ENCODE measurements at regions not wholly inside any gene's neighbourhood (a gene's known extent, or its start where the extent isn't known, plus 50 kb on each side); places are given as distances from the start of the nearest gene placed in this dataset.

DNA sequence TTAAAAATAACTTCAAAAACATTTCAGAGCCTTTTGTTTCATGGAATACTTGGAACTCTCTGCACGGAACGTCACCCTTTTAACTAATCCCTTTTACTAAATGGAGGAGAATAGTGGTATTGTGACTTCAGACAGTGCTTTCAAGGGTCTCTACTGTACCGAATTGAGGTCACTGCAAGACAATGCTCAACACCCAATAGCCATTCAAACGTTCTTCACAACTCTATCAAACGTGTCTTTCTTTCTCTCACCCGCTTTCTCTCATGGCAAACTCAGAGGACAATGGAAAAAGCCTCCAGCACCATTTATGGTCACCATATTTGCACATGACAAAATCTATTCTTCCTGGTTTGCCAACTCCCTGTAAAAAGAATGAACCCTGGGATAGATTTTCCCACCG is 132.1 kb upstream of the SOX5 start:
- no peaks in the 10 kb centered on the region for H3K36me3 ChIP-seq (ENCODE audit: insufficient read depth, low read length)
- H3K4me3 ChIP-seq (ENCODE audit: low read length): no peak overlapping the region
- TF ChIP-seq TAF1 (IDR thresholded peaks at IDR 0.05; ENCODE audit: low read depth): no peak
- TF ChIP-seq, protein P1, sequence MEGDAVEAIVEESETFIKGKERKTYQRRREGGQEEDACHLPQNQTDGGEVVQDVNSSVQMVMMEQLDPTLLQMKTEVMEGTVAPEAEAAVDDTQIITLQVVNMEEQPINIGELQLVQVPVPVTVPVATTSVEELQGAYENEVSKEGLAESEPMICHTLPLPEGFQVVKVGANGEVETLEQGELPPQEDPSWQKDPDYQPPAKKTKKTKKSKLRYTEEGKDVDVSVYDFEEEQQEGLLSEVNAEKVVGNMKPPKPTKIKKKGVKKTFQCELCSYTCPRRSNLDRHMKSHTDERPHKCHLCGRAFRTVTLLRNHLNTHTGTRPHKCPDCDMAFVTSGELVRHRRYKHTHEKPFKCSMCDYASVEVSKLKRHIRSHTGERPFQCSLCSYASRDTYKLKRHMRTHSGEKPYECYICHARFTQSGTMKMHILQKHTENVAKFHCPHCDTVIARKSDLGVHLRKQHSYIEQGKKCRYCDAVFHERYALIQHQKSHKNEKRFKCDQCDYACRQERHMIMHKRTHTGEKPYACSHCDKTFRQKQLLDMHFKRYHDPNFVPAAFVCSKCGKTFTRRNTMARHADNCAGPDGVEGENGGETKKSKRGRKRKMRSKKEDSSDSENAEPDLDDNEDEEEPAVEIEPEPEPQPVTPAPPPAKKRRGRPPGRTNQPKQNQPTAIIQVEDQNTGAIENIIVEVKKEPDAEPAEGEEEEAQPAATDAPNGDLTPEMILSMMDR (IDR thresholded peaks at IDR 0.05; ENCODE audit: poor library complexity, severe bottlenecking): no peak
- TF ChIP-seq, protein P2, sequence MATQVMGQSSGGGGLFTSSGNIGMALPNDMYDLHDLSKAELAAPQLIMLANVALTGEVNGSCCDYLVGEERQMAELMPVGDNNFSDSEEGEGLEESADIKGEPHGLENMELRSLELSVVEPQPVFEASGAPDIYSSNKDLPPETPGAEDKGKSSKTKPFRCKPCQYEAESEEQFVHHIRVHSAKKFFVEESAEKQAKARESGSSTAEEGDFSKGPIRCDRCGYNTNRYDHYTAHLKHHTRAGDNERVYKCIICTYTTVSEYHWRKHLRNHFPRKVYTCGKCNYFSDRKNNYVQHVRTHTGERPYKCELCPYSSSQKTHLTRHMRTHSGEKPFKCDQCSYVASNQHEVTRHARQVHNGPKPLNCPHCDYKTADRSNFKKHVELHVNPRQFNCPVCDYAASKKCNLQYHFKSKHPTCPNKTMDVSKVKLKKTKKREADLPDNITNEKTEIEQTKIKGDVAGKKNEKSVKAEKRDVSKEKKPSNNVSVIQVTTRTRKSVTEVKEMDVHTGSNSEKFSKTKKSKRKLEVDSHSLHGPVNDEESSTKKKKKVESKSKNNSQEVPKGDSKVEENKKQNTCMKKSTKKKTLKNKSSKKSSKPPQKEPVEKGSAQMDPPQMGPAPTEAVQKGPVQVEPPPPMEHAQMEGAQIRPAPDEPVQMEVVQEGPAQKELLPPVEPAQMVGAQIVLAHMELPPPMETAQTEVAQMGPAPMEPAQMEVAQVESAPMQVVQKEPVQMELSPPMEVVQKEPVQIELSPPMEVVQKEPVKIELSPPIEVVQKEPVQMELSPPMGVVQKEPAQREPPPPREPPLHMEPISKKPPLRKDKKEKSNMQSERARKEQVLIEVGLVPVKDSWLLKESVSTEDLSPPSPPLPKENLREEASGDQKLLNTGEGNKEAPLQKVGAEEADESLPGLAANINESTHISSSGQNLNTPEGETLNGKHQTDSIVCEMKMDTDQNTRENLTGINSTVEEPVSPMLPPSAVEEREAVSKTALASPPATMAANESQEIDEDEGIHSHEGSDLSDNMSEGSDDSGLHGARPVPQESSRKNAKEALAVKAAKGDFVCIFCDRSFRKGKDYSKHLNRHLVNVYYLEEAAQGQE (IDR thresholded peaks at IDR 0.05; ENCODE audit: borderline replicate concordance): no peak
- TF ChIP-seq EZH2 (IDR thresholded peaks at IDR 0.05; ENCODE audit: borderline replicate concordance, insufficient read depth, low read length, poor library complexity, severe bottlenecking): no peak
- no peak for TF ChIP-seq SMC3 (conservative IDR thresholded peaks at IDR 0.05; ENCODE audit: poor library complexity)
- TF ChIP-seq EP300 (conservative IDR thresholded peaks at IDR 0.05; ENCODE audit: poor library complexity, severe bottlenecking): no peak
- TF ChIP-seq RAD21 (conservative IDR thresholded peaks at IDR 0.05): no peak
- TF ChIP-seq POLR2AphosphoS5 (IDR thresholded peaks at IDR 0.05): no peak
- no peak for TF ChIP-seq MXI1 (conservative IDR thresholded peaks at IDR 0.05; ENCODE audit: poor library complexity, severe bottlenecking)
- no peak overlapping the region for H2AFZ ChIP-seq (ENCODE audit: low read depth, low read length)
- no peak overlapping the region for H3K27ac ChIP-seq (ENCODE audit: low read length)
- H3K4me2 ChIP-seq (ENCODE audit: low read length): no peak overlapping the region
- H3K9me2 ChIP-seq (ENCODE audit: insufficient read depth, low read length): no peaks in the 10 kb centered on the region
- H3K9ac ChIP-seq (ENCODE audit: low read length): no peak overlapping the region
- H3F3A ChIP-seq (ENCODE audit: insufficient read depth, low read length, poor library complexity, severe bottlenecking): no peaks in the 10 kb centered on the region
- H3K27me3 ChIP-seq (ENCODE audit: insufficient read depth, low read depth, low read length): no peaks in the 10 kb centered on the region
- no peaks in the 10 kb centered on the region for H3K9me3 ChIP-seq (ENCODE audit: low read length)
- H3K79me2 ChIP-seq (replicated peaks; ENCODE audit: insufficient read depth, low read length): no peaks in the 10 kb centered on the region
- no peaks in the 10 kb centered on the region for H4K20me1 ChIP-seq (ENCODE audit: insufficient read depth)

DNA sequence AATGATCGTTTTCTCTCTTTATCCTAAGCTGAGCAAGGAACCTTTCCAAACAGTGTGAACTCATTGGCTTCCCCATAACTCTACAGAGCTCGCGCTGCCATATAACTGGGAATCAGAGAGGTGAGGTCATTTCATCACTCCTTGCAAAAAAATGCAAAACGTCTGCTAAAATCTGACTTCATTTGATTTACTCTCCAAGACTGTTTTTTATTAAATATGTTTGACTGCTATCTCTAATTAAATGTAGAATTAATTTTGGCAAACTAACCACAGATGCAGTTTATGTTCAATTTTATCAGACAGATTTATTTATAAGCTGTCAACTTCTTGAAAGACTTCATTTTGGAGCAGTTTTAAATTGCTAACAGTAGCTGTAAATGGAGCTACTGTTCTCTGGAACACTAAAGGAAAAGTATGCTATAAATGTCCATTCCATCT is 131.6 kb upstream of the SOX5 start:
- Histone ChIP-seq H3K4me3 (ENCODE audit: low read length) (no peak overlapping the region), H3K36me3 (ENCODE audit: insufficient read depth, low read length) (no peaks in the 10 kb centered on the region), H4K20me1 (ENCODE audit: insufficient read depth) (no peaks in the 10 kb centered on the region), H3K4me2 (ENCODE audit: low read length) (no peak overlapping the region), H2AFZ (ENCODE audit: low read depth, low read length) (no peak overlapping the region), H3K27ac (ENCODE audit: low read length) (no peak overlapping the region), H3K9ac (ENCODE audit: low read length) (no peak overlapping the region), H3F3A (ENCODE audit: insufficient read depth, low read length, poor library complexity, severe bottlenecking) (no peaks in the 10 kb centered on the region), H3K9me3 (ENCODE audit: low read length) (no peaks in the 10 kb centered on the region), H3K79me2 (replicated peaks; ENCODE audit: insufficient read depth, low read length) (no peaks in the 10 kb centered on the region), H3K27me3 (ENCODE audit: insufficient read depth, low read depth, low read length) (no peaks in the 10 kb centered on the region), H3K9me2 (ENCODE audit: insufficient read depth, low read length) (no peaks in the 10 kb centered on the region)
- TF ChIP-seq, protein P2 (IDR thresholded peaks at IDR 0.05; ENCODE audit: borderline replicate concordance): no peak
- TF ChIP-seq TAF1 (IDR thresholded peaks at IDR 0.05; ENCODE audit: low read depth) (no peak), EZH2 (IDR thresholded peaks at IDR 0.05; ENCODE audit: borderline replicate concordance, insufficient read depth, low read length, poor library complexity, severe bottlenecking) (no peak), SMC3 (conservative IDR thresholded peaks at IDR 0.05; ENCODE audit: poor library complexity) (no peak), POLR2AphosphoS5 (IDR thresholded peaks at IDR 0.05) (no peak), EP300 (conservative IDR thresholded peaks at IDR 0.05; ENCODE audit: poor library complexity, severe bottlenecking) (no peak), RAD21 (conservative IDR thresholded peaks at IDR 0.05) (no peak), MXI1 (conservative IDR thresholded peaks at IDR 0.05; ENCODE audit: poor library complexity, severe bottlenecking) (no peak)
- TF ChIP-seq, protein P1 (IDR thresholded peaks at IDR 0.05; ENCODE audit: poor library complexity, severe bottlenecking): no peak
